GM23338 (cell line): ENCODE measurements at regions not wholly inside any gene's neighbourhood (a gene's known extent, or its start where the extent isn't known, plus 50 kb on each side); places are given as distances from the start of the nearest gene placed in this dataset.

Experiments used
- ATAC-seq: fragments of 200-7000 bp; cut with Tn5 transposase; 3 replicates; pipeline ENCODE4 v1.9.1; 2020
- DNase-seq: peaks from one replicate; pipeline ENCODE4 v3.0.0-alpha.2; 2015; ENCODE audit warnings: low spot score
- H2AFZ ChIP-seq: fragments of 200-600 bp; sonication (generic); 2 replicates; pipeline ENCODE4 v1.8.0; 2016; ENCODE audit warnings: antibody characterized with exemption, mild to moderate bottlenecking, moderate library complexity
- H3F3A ChIP-seq: fragments of 200-600 bp; sonication (generic); replicated peaks from 2 replicates; pipeline ENCODE4 v1.8.0; 2017; ENCODE audit warnings: antibody characterized with exemption, mixed run types, low read depth
- H3K27ac ChIP-seq: fragments of 200-600 bp; sonication (generic); 2 replicates; pipeline ENCODE4 v1.6.1; 2016; ENCODE audit warnings: low read depth
- H3K27me3 ChIP-seq: fragments of 200-600 bp; sonication (generic); 2 replicates; pipeline ENCODE4 v1.8.0; 2016; ENCODE audit warnings: mild to moderate bottlenecking, mixed run types, moderate library complexity; ENCODE audit not compliant: insufficient read depth
- H3K36me3 ChIP-seq: fragments of 200-600 bp; sonication (generic); 2 replicates; pipeline ENCODE4 v1.8.0; 2016; ENCODE audit warnings: mild to moderate bottlenecking; ENCODE audit not compliant: insufficient read depth
- H3K4me1 ChIP-seq: fragments of 200-600 bp; sonication (generic); 2 replicates; pipeline ENCODE4 v1.8.0; 2016; ENCODE audit warnings: mild to moderate bottlenecking, moderate library complexity; ENCODE audit not compliant: insufficient read depth
- H3K4me2 ChIP-seq: fragments of 200-600 bp; sonication (generic); 2 replicates; pipeline ENCODE4 v1.7.1; 2017; ENCODE audit warnings: mixed run types
- H3K4me3 ChIP-seq: fragments of 200-600 bp; sonication (generic); 2 replicates; pipeline ENCODE4 v1.6.1; 2016; ENCODE audit warnings: mixed run types
- H3K79me2 ChIP-seq: fragments of 200-600 bp; sonication (generic); replicated peaks from 2 replicates; pipeline ENCODE4 v1.8.0; 2017; ENCODE audit warnings: mild to moderate bottlenecking; ENCODE audit not compliant: insufficient read depth
- H3K9me2 ChIP-seq: fragments of 200-600 bp; sonication (generic); 2 replicates; pipeline ENCODE4 v1.8.0; 2017; ENCODE audit not compliant: insufficient read depth
- H4K20me1 ChIP-seq: fragments of 200-600 bp; sonication (generic); replicated peaks from 2 replicates; pipeline ENCODE4 v1.8.0; 2017; ENCODE audit warnings: mild to moderate bottlenecking; ENCODE audit not compliant: insufficient read depth
- H3K27ac Mint-ChIP-seq: 2 replicates; pipeline ENCODE4 v1.8.0; 2020; ENCODE audit warnings: inconsistent platforms, mild to moderate bottlenecking, moderate library complexity, mixed read lengths
- H3K27me3 Mint-ChIP-seq: 3 replicates; pipeline ENCODE4 v1.8.0; 2022; ENCODE audit warnings: low read depth, mild to moderate bottlenecking, moderate library complexity, mixed read lengths, inconsistent platforms; ENCODE audit not compliant: insufficient read depth, poor library complexity
- H3K36me3 Mint-ChIP-seq: 3 replicates; pipeline ENCODE4 v1.8.0; 2021; ENCODE audit warnings: low read depth, mild to moderate bottlenecking, inconsistent platforms, moderate library complexity, mixed read lengths
- H3K4me1 Mint-ChIP-seq: 3 replicates; pipeline ENCODE4 v1.8.0; 2020; ENCODE audit warnings: mild to moderate bottlenecking, inconsistent platforms, mixed read lengths
- H3K4me3 Mint-ChIP-seq: 3 replicates; pipeline ENCODE4 v1.8.0; 2021; ENCODE audit warnings: moderate library complexity, mild to moderate bottlenecking, inconsistent platforms, mixed read lengths
- H3K9me3 Mint-ChIP-seq: 3 replicates; pipeline ENCODE4 v1.8.0; 2020; ENCODE audit warnings: moderate library complexity, mild to moderate bottlenecking, inconsistent platforms, mixed read lengths
- CTCF ChIP-seq, 2 experiments: fragments of 200-600 bp in 1 of 2; sonication (generic) in 1 of 2; conservative IDR thresholded peaks; 2 replicates each; pipeline versions ENCODE4 v1.5.1 to v1.6.1; 2016 to 2017; ENCODE audit warnings: antibody characterized with exemption in 2 of 2, low read depth in 2 of 2, mild to moderate bottlenecking in 2 of 2, moderate library complexity in 1 of 2
- ETS1 ChIP-seq: IDR thresholded peaks from 2 replicates; pipeline ENCODE4 v1.6.1; 2016; ENCODE audit warnings: antibody characterized with exemption
- EZH2 ChIP-seq: fragments of 200-600 bp; sonication (generic); IDR thresholded peaks from one replicate; pipeline ENCODE4 v1.8.0; 2017; ENCODE audit warnings: antibody characterized with exemption, mild to moderate bottlenecking, low read depth; ENCODE audit not compliant: unreplicated experiment
- NANOG ChIP-seq: IDR thresholded peaks from 2 replicates; pipeline ENCODE4 v1.6.1; 2016; ENCODE audit warnings: antibody characterized with exemption, borderline replicate concordance
- ZNF331 ChIP-seq: fragments of 250-450 bp; sonication (Bioruptor Pico); IDR thresholded peaks from 2 replicates; pipeline ENCODE4 v1.5.0; 2020; ENCODE audit warnings: low read depth, mild to moderate bottlenecking, moderate library complexity
- TF ChIP-seq, protein P1 (sequence below): fragments of 250-450 bp; sonication (Bioruptor Pico); IDR thresholded peaks from 2 replicates; pipeline ENCODE4 v1.5.0; 2020; ENCODE audit warnings: mild to moderate bottlenecking, moderate library complexity

DNA sequence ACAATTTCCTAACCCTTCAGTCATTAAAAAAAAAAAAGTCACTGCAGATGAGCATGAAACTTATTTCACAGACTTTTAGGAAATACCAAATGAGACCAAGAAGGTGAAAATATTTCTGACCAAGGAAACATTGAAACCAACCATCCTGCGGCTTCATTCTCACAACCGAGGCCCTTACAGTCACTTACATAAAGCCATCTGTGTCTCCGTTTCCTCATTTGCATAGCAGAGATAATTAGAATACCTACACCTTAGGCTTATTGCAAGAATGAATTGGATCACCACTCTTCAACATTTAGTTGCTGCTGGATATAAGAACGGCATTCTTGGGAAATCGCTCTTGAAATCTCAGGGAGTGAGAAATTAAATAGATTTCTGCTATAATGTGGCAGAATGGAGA is 356.2 kb downstream of the HS3ST1 start (continued):
- TF ChIP-seq, protein P1, sequence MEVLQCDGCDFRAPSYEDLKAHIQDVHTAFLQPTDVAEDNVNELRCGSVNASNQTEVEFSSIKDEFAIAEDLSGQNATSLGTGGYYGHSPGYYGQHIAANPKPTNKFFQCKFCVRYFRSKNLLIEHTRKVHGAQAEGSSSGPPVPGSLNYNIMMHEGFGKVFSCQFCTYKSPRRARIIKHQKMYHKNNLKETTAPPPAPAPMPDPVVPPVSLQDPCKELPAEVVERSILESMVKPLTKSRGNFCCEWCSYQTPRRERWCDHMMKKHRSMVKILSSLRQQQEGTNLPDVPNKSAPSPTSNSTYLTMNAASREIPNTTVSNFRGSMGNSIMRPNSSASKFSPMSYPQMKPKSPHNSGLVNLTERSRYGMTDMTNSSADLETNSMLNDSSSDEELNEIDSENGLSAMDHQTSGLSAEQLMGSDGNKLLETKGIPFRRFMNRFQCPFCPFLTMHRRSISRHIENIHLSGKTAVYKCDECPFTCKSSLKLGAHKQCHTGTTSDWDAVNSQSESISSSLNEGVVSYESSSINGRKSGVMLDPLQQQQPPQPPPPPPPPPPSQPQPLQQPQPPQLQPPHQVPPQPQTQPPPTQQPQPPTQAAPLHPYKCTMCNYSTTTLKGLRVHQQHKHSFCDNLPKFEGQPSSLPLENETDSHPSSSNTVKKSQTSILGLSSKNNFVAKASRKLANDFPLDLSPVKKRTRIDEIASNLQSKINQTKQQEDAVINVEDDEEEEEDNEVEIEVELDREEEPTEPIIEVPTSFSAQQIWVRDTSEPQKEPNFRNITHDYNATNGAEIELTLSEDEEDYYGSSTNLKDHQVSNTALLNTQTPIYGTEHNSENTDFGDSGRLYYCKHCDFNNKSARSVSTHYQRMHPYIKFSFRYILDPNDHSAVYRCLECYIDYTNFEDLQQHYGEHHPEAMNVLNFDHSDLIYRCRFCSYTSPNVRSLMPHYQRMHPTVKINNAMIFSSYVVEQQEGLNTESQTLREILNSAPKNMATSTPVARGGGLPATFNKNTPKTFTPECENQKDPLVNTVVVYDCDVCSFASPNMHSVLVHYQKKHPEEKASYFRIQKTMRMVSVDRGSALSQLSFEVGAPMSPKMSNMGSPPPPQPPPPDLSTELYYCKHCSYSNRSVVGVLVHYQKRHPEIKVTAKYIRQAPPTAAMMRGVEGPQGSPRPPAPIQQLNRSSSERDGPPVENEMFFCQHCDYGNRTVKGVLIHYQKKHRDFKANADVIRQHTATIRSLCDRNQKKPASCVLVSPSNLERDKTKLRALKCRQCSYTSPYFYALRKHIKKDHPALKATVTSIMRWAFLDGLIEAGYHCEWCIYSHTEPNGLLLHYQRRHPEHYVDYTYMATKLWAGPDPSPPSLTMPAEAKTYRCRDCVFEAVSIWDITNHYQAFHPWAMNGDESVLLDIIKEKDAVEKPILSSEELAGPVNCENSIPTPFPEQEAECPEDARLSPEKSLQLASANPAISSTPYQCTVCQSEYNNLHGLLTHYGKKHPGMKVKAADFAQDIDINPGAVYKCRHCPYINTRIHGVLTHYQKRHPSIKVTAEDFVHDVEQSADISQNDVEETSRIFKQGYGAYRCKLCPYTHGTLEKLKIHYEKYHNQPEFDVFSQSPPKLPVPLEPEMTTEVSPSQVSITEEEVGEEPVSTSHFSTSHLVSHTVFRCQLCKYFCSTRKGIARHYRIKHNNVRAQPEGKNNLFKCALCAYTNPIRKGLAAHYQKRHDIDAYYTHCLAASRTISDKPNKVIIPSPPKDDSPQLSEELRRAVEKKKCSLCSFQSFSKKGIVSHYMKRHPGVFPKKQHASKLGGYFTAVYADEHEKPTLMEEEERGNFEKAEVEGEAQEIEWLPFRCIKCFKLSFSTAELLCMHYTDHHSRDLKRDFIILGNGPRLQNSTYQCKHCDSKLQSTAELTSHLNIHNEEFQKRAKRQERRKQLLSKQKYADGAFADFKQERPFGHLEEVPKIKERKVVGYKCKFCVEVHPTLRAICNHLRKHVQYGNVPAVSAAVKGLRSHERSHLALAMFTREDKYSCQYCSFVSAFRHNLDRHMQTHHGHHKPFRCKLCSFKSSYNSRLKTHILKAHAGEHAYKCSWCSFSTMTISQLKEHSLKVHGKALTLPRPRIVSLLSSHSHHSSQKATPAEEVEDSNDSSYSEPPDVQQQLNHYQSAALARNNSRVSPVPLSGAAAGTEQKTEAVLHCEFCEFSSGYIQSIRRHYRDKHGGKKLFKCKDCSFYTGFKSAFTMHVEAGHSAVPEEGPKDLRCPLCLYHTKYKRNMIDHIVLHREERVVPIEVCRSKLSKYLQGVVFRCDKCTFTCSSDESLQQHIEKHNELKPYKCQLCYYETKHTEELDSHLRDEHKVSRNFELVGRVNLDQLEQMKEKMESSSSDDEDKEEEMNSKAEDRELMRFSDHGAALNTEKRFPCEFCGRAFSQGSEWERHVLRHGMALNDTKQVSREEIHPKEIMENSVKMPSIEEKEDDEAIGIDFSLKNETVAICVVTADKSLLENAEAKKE (CRISPR knock-in tag): no peak

- no peak for ATAC-seq
- peaks cover 10% of the 10 kb centered on the region; the same call in 2 of the 3 replicates for H3K36me3 Mint-ChIP-seq
- no peak overlapping the region for H3K4me3 ChIP-seq
- TF ChIP-seq, protein P1 (CRISPR knock-in tag): no peak
- TF ChIP-seq ZNF331 (CRISPR knock-in tag) (no peak), ETS1 (no peak), CTCF (conservative IDR thresholded peaks at IDR 0.05; ENCODE audit: low read depth in 2 of 2) (no peak), EZH2 (no peak), NANOG (no peak)
Observed at GRCh38 chr4:11070813-11071212, 357.9 kb downstream of the HS3ST1 start.

More at GRCh38 chr4:11070813-11071212, 357.9 kb downstream of the HS3ST1 start:
- no peak overlapping the region for H3K27ac Mint-ChIP-seq
- Histone ChIP-seq H3K27me3 (no peaks in the 10 kb centered on the region), H3K9me2 (0 out of 2 replicates have a peak, but pooled peaks cover 3% of the 10 kb centered on the region), H2AFZ (no peak overlapping the region), H3K27ac (no peak overlapping the region), H3K36me3 (no peaks in the 10 kb centered on the region), H3F3A (no peaks in the 10 kb centered on the region), H3K79me2 (no peaks in the 10 kb centered on the region), H3K4me2 (no peak overlapping the region), H4K20me1 (no peaks in the 10 kb centered on the region), H3K4me1 (peaks cover 14% of the 10 kb centered on the region)
- H3K4me3 Mint-ChIP-seq: no peak overlapping the region
- peaks cover 12% of the 10 kb centered on the region for H3K9me3 Mint-ChIP-seq
- H3K27me3 Mint-ChIP-seq: peaks cover 3% of the 10 kb centered on the region
- peaks cover 17% of the 10 kb centered on the region for H3K4me1 Mint-ChIP-seq
- no peak for DNase-seq
